ENCODE measurements at regions not wholly inside any gene's neighbourhood (a gene's known extent, or its start where the extent isn't known, plus 50 kb on each side); places are given as distances from the start of the nearest gene placed in this dataset.

DNA sequence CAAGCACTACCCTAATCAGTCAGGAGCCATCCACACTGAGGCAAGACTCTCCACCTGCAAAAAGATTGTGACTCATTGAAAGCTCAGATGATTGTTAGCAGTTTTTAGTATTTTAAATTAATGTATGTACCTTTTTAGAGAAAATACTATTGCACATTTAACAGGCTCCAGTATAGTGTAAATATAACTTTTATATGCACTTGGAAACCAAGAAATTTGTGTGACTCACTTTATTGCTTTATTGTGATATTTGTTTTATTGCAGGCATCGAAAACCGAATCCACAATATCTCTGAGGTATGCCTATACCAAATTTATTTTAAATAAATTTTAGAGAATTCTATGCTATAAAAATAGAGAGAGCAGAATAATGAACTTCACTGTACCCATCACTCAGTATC lies 122.0 kb downstream of the TEX36 start:
- no peaks in the 10 kb centered on the region for H3K4me1 ChIP-seq
- ATAC-seq (no peak), DNase-seq (ENCODE audit: low read depth in 1 of 2, low spot score in 1 of 2) (no peak), FAIRE-seq (no peak)
- H3K27ac ChIP-seq = no peak overlapping the region
- no peak overlapping the region for H3K4me3 ChIP-seq
- POLR2A ChIA-PET = no interaction called here
- WGBS (ENCODE audit: missing lambda C conversion rate) = 54% methylated on average over 2 of the region's 2 CpGs
- TF ChIP-seq GATA3 (IDR thresholded peaks at IDR 0.05; ENCODE audit: borderline replicate concordance) (no peak), JUN (IDR thresholded peaks at IDR 0.05) (no peak), PBX3 (IDR thresholded peaks at IDR 0.05) (no peak), SREBF2 (IDR thresholded peaks at IDR 0.05) (no peak), CTCF (IDR thresholded peaks at IDR 0.05) (no peak), ZSCAN20 (CRISPR knock-in tag; IDR thresholded peaks at IDR 0.05) (no peak), MYC (IDR thresholded peaks at IDR 0.05; ENCODE audit: borderline replicate concordance, low read length) (no peak), CBX2 (IDR thresholded peaks at IDR 0.05; ENCODE audit: borderline replicate concordance, low read depth) (no peak), HOXB13 (CRISPR knock-in tag; IDR thresholded peaks at IDR 0.05; ENCODE audit: low read depth) (no peak), ATOH8 (CRISPR knock-in tag; IDR thresholded peaks at IDR 0.05; ENCODE audit: low read depth) (no peak), PHF8 (IDR thresholded peaks at IDR 0.05; ENCODE audit: borderline replicate concordance, low read depth) (no peak), MAFK (IDR thresholded peaks at IDR 0.05; ENCODE audit: partially characterized antibody) (no peak), HDAC2 (IDR thresholded peaks at IDR 0.05) (no peak), HES2 (IDR thresholded peaks at IDR 0.05) (no peak), RAD21 (conservative IDR thresholded peaks at IDR 0.05 in 1 of 2, IDR thresholded peaks at IDR 0.05 in 1 of 2) (no peak), HOXB5 (CRISPR knock-in tag; IDR thresholded peaks at IDR 0.05) (no peak)
- TF ChIP-seq, protein P1, sequence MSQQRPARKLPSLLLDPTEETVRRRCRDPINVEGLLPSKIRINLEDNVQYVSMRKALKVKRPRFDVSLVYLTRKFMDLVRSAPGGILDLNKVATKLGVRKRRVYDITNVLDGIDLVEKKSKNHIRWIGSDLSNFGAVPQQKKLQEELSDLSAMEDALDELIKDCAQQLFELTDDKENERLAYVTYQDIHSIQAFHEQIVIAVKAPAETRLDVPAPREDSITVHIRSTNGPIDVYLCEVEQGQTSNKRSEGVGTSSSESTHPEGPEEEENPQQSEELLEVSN (IDR thresholded peaks at IDR 0.05; ENCODE audit: borderline replicate concordance, low read depth) = no peak
- CTCF ChIA-PET = no interaction called here
- H3K9me3 ChIP-seq = peaks cover 9% of the 10 kb centered on the region; the same call in 2 of the 3 replicates
- H3K4me2 ChIP-seq = no peak overlapping the region

DNA sequence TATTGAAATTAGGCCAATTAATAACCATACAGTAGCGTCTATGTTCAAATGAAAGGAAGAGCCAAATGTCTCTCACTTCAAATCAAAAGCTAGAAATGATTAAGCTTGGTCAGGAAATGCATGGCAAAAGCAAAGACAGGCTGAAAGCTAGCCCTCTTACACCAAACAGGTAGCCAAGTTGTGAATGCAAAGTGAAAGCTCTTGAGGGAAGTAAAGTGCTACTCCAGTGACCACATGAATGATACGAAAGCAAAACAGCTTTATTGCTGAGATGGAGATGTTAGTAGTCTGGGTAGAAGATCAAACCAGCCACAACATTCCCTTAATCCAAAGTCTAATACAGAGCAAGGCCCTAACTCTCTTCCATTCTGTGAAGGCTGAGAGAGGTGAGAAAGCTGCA lies 123.8 kb downstream of the TEX36 start:
- 12% methylated on average over 2 of the region's 2 CpGs for WGBS (ENCODE audit: missing lambda C conversion rate)
- CTCF ChIA-PET = interaction anchor here (1.2 kb wide), 1 partner anchor 8 kb away, joined by 4 read pairs; no protein-coding TSS in a partner anchor
- peaks cover 9% of the 10 kb centered on the region; the same call in 2 of the 3 replicates for H3K9me3 ChIP-seq
- no peak overlapping the region for H3K4me3 ChIP-seq
- no peak overlapping the region for H3K4me2 ChIP-seq
- no peak for FAIRE-seq
- TF ChIP-seq, protein P2, sequence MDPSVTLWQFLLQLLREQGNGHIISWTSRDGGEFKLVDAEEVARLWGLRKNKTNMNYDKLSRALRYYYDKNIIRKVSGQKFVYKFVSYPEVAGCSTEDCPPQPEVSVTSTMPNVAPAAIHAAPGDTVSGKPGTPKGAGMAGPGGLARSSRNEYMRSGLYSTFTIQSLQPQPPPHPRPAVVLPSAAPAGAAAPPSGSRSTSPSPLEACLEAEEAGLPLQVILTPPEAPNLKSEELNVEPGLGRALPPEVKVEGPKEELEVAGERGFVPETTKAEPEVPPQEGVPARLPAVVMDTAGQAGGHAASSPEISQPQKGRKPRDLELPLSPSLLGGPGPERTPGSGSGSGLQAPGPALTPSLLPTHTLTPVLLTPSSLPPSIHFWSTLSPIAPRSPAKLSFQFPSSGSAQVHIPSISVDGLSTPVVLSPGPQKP (IDR thresholded peaks at IDR 0.05; ENCODE audit: low read depth, low read length) = no peak
- no peak for TF ChIP-seq HOXA7 (CRISPR knock-in tag; IDR thresholded peaks at IDR 0.05)
- TF ChIP-seq SREBF2 (IDR thresholded peaks at IDR 0.05) = no peak
- TF ChIP-seq CHD2 (IDR thresholded peaks at IDR 0.05; ENCODE audit: low read length, partially characterized antibody) = no peak
- no peak for TF ChIP-seq CEBPB (IDR thresholded peaks at IDR 0.05)
- no peak for TF ChIP-seq JUN (IDR thresholded peaks at IDR 0.05)
- no peak for TF ChIP-seq POLR2AphosphoS2 (conservative IDR thresholded peaks at IDR 0.05; ENCODE audit: low read length)
- TF ChIP-seq EHMT2 (IDR thresholded peaks at IDR 0.05; ENCODE audit: low read depth) = no peak
- TF ChIP-seq NR3C1 (IDR thresholded peaks at IDR 0.05) = no peak
- no peak for TF ChIP-seq CHD4 (IDR thresholded peaks at IDR 0.05; ENCODE audit: borderline replicate concordance)
- TF ChIP-seq SMC3 (IDR thresholded peaks at IDR 0.05) = no peak
- TF ChIP-seq ZFP36 (IDR thresholded peaks at IDR 0.05; ENCODE audit: borderline replicate concordance, partially characterized antibody) = no peak
- no peak for TF ChIP-seq ZNF302 (CRISPR knock-in tag; IDR thresholded peaks at IDR 0.05)
- no peak for TF ChIP-seq NFE2L2 (conservative IDR thresholded peaks at IDR 0.05; ENCODE audit: low read length)
- no peak for TF ChIP-seq EP300 (IDR thresholded peaks at IDR 0.05)
- no peak for DNase-seq (ENCODE audit: low read depth in 1 of 2, low spot score in 1 of 2)
- H3K27ac ChIP-seq = no peak overlapping the region
- POLR2A ChIA-PET = no interaction called here
- no peak for ATAC-seq
- H3K4me1 ChIP-seq = no peaks in the 10 kb centered on the region

Measured in A549 (cell line).